ENCODE measurements at regions not wholly inside any gene's neighbourhood (a gene's known extent, or its start where the extent isn't known, plus 50 kb on each side); places are given as distances from the start of the nearest gene placed in this dataset.

DNA sequence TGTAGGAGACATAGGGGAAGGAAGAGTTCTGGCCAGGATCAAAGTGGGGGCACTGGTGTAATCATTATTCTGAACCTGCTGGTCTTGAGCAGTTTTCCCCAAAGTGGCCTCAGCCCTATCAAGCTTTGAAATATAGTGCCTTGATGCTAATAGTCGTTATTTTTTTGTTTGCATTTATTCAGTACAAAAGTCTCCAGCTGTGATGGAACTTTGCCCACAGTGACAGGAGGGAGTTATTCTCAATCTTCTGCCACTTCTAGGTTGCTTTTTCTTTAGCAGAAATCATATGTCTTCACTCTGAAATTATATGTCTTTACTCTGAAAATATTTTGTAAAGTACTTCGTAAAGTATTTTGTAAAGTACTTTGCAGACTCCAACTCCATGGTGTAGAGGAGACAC, 93.1 kb downstream of the FAT3 start:
- DNase-seq, result peak in 1 of 3 donors; percentile 39

DNA sequence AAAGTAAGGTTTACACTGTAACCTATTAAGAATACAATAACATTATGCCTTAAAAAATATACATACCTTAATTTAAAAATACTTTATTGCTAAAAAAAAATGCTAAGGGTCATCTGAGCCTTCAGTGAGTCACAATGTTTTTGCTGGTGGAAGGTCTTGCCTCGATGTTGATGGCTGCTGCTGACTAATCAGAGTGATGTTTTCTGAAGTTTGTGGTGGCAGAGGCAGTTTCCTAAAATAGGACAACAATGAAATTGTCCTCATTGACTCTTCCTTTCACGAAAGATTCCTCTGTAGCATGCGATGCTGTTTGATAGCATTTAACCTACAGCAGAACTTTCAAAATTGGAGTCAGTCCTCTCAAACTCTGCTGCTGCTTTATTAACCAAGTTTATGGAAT, 97.6 kb downstream of the FAT3 start:
- DNase-seq, result peak in 1 of 3 donors; percentile 26

DNA sequence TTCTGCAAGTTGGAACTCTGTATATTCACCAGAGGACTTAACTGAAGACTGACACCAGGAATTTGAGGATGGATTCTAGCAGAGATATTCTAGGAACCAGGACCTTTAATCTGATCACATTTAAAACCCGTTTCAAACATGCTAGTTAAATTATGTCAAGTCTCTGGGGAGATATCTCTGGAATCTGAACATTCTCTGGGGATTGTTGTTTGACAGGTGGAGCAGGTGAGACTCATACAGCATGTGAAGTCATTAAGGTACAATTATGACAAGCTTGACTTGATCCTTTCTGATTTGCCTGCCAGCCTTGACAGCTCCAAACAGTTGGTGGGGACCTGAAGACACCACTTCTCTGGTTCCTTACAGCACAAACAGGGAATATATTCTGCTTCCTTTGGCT, 100.3 kb downstream of the FAT3 start:
- no peak for DNase-seq

DNA sequence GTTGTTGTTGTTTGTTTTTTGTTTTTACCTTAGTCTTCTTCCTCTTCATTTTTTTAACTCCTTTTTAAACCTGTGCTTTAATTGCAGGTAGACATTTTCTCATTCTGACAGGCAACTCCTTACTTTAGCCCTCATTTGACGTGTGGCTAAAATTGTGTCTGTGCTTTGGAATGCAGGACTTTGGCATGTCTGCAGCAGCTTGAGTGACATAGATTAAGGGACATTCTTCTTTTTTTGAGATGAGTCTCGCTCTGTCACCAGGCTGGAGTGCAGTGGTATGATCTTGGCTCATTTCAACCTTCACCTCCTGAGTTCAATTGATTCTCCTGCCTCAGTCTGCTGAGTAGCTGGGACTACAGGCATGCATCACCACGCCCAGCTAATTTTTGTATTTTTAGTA, 100.8 kb downstream of the FAT3 start:
- no peak for DNase-seq

DNA sequence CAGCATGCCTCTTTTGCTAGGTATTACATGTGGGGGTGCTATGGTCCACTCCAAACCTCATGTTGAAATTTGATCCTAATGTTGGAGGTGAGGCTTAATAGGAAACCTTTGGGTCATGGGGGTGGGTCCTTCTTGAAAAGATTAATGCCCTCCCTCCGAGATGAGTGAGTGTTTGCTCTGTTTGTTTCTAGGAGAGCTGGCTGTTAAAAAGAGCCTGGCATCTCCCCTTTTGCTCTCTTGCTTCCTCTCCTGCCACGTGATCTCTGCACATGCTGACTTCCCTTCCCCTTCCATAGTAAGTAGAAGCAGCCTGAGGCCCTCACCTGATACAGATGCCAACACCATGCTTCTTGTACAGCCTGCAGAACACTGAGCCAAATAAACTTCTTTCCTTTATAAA, 104.5 kb downstream of the FAT3 start:
- no peak for DNase-seq

DNA sequence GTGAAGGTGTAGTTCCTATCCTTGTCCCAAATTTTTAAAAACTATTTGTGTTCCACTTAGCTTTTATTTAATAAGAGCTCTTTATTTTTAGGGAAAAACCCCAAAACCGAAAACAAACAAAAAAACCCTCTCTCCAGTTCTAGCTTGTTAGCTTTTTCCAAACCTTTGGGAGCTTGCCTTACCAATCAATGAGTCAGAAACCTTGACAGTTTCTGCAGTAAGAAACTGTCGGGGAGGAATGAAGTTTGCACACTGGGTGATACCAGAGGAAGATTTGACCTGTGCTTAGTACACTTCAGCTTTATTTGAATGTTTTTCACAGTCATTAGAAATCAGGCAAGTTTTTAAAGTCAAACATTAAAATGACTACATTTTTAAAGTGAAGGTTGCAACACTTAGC, 105.0 kb downstream of the FAT3 start:
- DNase-seq, result no peak

DNA sequence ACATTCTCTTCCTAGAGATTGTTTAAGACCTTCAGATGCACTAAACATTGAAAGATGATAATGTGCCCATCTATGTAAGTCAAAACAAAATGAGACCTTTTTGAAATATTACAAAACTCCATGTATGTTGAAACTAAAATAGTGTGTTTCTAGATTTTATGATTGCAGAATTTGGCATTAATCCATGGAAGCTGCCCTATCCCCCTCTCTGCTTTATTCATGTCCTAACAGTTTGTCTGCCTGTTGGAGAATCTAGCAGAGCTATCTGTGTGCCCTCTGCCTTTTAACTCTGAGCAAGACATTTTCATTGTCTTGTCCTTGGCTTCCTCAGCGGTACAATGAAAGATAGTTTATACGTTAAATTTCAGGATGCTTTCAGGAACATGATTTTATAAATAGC, 105.5 kb downstream of the FAT3 start:
- no peak for DNase-seq

DNA sequence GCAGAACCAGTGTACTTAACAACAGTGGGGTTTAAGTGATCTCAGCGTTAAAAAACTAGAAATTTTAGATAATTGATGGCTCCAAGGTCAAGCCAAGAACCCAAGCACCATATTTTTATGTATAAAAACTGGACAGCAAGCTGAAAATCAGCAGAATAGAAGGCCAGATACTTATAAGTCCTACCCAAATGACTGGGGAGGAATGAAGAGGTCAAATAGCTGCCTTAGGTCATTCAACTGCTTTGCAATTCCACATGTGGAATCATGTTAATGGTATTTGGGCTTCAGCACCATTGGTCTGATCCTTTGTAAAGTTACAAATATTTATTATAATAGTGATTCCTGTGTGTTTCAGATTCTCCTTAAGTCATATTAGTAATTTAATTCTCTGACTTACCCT, 108.4 kb downstream of the FAT3 start:
- peak in 2 of 3 donors; percentile 7 to 22 for DNase-seq

DNA sequence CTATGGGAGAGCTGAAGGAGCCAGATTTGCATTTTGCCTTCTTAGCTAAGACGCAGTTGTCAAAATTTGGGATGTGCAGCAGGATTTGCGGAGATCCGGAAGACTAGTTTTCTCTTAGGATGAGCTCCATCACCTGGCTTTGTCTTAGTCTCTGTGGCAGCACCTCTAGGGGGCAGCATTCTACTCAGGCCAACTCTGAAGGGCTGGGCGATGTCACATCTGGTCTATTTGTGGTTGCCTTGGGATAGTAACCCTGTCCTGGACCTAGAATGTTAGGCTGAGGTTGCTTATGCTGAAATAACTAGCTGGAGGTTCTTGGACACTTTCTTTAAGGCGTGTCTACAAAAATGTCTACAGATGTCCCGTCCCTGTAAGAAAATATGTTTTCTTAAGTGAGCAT, 116.2 kb downstream of the FAT3 start:
- no peak for DNase-seq

DNA sequence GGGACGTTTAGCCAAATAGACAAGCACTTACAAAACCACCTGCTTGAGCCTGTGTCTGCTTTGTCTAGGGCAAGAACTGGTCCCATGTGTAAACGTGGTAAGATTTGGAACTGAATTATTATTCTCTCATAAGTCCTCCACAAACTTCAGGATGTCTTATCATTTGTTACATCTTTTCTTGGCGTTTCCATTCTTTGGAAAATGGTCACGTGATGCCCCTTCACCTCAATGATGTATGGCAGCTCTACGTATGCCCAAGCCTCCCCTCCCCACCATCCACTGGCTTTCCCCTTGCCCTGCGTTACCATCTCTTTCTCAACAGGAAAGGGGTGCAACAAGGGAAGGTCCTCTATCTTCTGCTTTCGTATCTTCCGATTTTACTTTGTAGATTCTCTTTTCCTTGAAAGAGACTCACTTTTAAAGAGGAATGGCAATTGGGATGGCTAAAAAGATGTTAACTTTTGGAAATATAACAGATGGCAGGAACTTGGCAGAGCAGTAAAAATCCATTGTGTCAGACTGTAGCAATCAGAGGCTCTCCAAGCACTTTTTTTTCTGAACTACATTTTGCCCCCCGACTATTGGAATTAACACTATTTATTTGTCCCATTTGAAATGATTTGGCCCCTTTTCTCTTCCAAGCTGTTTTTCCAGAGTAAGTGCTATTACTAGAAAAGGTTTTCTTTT, 117.6 kb downstream of the FAT3 start:
- DNase-seq, result no peak

DNA sequence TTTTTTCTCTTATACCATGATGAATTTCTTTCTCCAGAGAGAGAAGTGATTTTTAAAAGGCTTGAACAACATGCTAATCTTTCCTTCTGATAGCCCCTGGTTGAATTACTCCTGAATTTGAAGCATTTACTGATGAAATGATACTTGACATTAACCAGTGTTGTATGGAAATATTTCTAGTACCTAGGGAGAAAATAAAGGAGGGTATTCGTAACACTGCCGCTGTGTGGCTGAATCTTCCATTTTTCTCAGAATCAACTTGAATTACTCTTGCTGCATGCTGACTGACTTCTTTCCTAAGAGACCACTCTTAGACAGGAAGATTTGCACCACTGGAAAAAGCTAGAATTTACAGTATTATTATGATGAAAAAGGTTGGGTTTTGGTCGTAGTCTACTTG, 118.3 kb downstream of the FAT3 start:
- DNase-seq, result no peak

DNA sequence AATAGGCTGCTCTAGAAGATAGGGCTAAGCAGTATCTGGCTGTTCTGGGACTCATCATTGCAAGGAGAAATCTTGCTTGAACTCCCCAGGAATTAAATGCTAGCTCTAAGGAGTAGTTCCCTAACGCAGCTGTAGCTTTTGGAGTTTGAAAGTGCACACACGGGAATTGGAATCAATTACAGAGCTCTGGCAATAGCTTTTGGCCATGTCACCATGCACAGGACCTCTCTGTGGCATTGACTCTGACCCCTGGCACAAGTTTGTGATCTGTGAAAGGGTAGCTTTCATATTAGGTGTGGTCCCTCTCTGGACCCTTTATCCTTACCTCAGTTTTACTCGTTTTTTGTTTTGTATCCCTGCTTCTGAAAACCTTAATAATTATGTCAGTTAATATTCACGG, 121.6 kb downstream of the FAT3 start:
- no peak for DNase-seq

DNA sequence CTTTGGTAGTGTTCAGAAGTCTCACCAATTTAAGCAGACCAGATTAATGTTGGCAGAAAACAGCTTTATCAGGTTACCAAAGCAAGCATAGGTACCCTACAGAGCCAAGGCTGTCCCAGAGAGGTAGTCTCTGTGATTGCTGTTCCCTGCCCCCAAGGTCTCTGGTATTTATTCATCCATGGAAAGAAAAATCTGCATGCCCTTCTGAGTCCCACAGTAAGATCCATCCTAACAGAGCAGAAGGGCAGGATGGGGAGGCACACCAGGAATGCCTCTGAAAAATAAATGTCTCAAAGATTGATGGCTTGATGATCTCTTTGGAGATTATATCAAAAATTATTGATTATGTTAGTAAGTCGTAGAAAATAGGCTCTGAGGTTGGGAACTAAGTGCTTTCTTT, 122.8 kb downstream of the FAT3 start:
- no peak for DNase-seq

DNA sequence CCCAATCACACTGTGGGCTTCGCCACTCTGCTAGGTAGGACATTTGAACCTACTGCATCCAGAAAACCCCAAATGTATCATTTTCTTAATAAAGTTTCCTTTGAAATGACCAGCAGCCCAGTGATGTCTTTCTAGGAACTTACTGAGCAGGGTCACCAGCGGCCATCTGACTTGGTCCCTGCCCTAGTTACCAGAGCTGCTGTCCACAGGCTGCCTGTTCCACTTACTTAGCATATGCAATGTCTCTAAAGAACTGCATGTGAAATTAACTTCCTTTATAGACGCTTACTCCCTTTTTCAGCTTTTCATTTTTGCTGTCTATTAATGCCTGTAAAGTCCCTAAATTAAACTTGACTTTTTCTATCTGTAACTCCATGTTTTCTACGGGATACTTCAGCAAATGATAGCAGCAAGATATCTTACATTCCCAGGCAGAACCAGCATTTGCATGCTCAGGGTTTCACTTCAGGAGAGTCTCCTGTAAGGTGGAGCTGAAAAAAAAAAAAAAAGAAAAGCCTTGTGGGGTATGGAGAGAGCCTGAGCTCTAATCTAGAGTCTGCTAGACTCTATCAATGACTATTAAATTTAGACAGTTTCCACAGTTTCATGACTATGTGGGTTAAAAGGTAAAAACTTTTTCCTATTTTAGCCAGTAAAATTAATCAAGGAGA, 125.0 kb downstream of the FAT3 start:
- DNase-seq, result no peak

DNA sequence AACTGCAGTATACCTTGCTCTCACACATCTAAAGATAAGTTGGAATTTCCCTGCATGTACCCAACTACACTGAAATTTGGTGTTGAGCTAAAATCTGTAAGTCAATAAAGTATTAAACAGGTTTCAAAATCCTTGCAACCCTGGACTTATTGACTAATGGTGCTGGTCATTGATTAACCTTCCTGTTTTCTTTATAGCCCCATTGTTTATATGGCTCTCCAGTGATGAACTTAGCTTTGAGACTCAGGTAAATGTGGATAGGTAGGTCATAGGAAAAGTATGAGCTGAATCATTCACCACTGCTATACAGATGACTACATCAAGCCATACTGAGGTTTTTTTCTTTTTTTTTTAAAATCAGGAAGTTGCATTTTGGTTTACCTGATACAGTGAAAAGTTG, 132.7 kb downstream of the FAT3 start:
- no peak for DNase-seq

DNA sequence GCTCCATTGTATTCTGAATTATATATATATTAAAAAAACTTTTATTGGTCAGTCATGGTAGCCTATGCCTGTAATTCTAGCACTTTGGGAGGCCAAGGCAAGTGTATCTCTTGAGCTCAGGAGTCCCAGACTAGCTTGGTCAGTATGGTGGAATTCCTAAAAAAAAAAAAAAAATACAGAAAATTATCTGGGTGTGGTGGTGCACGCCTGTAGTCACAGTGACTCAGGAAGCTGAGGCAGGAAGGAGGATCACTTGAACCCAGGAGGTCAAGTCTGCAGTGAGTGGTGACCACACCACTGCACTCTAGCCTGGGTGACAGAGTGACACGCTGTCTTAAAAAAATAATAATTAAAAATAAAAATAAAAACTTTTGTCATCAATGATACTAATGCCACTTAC, 133.2 kb downstream of the FAT3 start:
- DNase-seq, result no peak

DNA sequence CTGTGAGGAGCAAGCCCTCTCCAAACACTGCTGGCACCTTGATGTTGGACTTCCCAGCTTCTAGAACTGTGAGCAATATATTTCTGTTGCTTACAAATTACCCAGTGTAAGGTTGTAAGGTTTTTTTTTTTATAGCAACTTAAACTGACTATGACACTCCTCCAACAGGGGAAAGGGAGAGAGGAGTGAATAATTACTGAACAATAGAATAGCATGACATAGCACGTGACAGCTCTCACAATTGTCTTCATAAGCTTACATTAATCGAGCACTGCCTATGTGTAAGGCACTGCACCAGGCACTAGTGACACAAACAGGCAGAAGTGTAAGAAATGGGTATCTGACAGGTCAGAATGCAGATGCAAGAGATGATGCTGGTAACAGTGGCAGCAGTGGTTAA, 136.9 kb downstream of the FAT3 start:
- DNase-seq, result no peak

DNA sequence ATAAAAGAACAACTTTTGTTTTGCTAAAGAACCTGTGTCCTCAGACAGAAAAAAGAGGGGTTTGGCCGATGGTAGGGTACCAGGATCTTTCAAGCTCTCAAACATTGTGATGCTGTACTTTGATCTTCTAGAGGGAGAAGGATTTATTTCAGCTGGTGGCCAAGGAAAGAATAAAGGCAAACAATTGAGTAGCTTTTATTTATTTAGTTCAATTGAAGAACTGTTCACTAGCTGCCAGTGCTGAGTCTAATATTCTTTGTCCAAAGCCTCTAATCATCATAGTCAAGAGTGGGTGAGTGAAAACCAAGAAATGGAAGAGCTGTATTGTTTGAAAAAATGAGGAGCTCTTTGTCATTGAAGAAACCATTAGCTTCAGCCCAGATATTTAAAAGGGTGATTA, 138.4 kb downstream of the FAT3 start:
- DNase-seq, result no peak

DNA sequence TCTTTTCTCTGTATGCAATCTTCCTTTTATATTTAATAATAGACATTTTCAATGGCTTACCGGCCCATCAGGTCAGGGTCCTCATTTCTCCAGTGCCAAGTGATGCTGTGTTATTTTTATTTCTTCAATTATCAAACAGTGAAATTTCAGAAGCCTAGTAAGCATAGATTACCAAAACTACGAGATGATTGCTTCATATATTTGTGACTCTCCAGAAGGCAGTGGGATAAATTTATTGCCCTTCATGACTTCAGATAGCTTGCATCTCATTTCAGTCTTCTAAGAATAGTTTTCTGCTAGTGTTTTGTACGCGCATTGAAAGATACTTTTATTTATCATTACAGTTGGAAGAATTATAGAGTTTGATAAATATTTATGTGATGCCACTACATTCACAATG, 139.6 kb downstream of the FAT3 start:
- no peak for DNase-seq

DNA sequence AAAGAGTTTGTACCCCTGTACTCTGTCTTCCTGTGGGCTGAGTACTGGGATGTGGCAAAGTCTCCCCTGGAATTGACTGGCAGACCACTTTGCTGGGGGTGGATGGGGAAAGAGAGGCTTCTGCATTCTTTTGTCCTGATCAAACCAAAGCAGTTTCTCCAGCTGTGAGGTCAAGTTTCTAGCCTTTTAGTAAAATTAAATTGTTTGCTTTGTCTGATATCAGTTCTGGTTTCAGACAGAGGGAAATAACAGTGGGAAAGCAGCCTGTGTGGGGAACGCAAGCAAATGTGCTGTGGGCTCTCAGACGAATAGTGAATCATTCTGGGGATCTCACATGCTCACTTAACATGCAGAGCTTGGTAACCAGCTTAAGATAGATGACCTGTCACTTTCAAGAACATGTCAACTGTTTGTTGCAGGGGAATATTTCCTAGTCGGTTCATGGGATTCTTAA, 151.6 kb downstream of the FAT3 start:
- no peak for DNase-seq

DNA sequence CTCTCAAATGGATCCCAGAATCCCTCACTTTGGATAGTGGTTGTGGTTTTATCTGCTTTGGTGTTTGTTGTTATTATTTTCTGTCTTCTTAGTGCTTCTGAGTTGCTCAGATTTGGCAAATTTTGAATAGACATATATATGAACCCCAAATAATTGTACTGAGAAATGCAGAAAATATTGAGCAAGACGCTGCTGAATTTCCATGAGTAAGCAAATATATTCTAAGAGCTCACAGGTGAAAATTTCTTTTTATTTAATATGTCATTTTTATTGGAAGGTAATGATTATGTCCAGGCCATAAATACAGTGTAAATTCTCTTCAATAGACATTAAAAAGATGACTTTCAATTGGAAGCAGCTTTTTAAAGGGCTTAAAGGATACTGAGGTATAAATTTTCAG, 152.1 kb downstream of the FAT3 start:
- DNase-seq, result no peak

DNA sequence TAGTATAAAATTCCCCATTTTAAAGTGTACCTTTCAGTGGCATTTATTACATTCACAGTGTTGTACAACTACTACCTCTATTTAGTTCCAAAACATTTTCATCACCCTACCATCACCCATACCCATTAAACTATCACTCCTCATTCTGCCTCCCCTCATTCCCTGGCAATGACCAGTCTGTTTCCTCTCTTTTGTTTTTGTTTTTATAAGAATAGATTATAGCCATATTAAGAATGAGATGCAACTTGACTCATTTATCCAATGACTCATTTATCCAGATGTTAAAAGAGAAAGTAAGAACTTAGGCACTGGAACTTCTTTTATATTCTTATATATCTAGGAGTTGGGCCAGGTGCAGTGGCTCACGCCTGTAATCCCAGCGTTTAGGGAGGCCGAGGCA, 156.3 kb downstream of the FAT3 start:
- DNase-seq, result peak in 1 of 3 donors; percentile 38

DNA sequence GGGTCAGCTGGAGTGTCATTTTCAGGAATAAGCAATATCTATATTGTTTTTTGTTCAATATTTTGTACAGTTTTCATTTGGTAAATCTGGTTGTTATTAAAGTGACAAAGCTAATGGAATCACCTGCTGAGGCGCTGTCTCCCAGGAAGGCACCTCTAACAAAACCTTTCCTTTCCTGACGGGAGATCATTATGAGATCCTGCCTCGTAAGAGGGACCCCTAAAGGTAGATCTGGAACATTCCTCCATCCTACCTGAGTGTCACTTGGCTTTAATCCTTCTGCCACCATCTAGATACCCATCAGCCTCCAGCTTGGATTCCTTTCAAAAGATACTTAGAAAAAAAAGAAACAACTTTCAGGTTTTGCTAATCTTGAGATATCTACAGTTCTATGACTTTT, 157.7 kb downstream of the FAT3 start:
- no peak for DNase-seq

DNA sequence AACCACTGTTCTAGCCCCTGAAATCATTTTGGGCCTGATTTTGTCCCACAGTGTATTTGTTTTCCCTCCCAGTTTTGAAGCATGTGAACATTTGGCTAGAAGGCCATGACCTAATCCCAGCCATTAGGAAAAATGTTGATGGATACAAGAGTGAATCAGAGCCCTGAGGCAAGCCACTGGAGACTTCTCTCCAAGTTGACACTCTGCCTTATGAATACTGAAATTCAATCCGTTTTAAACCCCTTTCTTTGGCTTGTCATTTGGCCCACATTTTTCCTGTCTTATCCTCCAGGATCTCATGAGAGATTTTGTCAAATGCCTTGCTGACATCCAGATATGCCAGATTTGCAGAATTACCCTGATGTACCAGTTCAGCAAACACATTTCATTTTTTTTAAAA, 158.8 kb downstream of the FAT3 start:
- peak in 2 of 3 donors; percentile 2 to 19 for DNase-seq
